ENCODE measurements at regions not wholly inside any gene's neighbourhood (a gene's known extent, or its start where the extent isn't known, plus 50 kb on each side); places are given as distances from the start of the nearest gene placed in this dataset.

- H3K9me3 ChIP-seq (ENCODE audit: control insufficient read depth, low read length), result no peaks in the 10 kb centered on the region
- H3K4me1 ChIP-seq, result no peaks in the 10 kb centered on the region
- no peak overlapping the region for H3K4me3 ChIP-seq (ENCODE audit: low read depth, low read length)
- H3K27ac ChIP-seq, result no peak overlapping the region
- H2AFZ ChIP-seq, result no peak overlapping the region
- no peak for TF ChIP-seq CTCF (IDR thresholded peaks at IDR 0.05)
- no peak overlapping the region for H3K9ac ChIP-seq
- no peaks in the 10 kb centered on the region for H3K27me3 ChIP-seq (ENCODE audit: control insufficient read depth, insufficient read depth, low read length)
- H3K79me2 ChIP-seq, result no peaks in the 10 kb centered on the region
- H3K4me2 ChIP-seq (ENCODE audit: low read length), result no peak overlapping the region
- no peaks in the 10 kb centered on the region for H3K36me3 ChIP-seq (ENCODE audit: control insufficient read depth, insufficient read depth, low read length)
Measured at GRCh38 chr1:48092401-48092800, 95.2 kb upstream of the TRABD2B start.

GRCh38 chr1:48089356-48089891 is 92.2 kb upstream of the TRABD2B start:
- H3K4me1 ChIP-seq, result no peaks in the 10 kb centered on the region
- H2AFZ ChIP-seq, result no peak overlapping the region
- H3K27me3 ChIP-seq (ENCODE audit: control insufficient read depth, insufficient read depth, low read length), result no peaks in the 10 kb centered on the region
- H3K9ac ChIP-seq, result no peak overlapping the region
- H3K4me2 ChIP-seq (ENCODE audit: low read length), result no peak overlapping the region
- H3K36me3 ChIP-seq (ENCODE audit: control insufficient read depth, insufficient read depth, low read length), result no peaks in the 10 kb centered on the region
- TF ChIP-seq CTCF (IDR thresholded peaks at IDR 0.05), result no peak
- H3K4me3 ChIP-seq (ENCODE audit: low read depth, low read length), result no peak overlapping the region
- H3K79me2 ChIP-seq, result no peaks in the 10 kb centered on the region
- no peak overlapping the region for H3K27ac ChIP-seq
- H3K9me3 ChIP-seq (ENCODE audit: control insufficient read depth, low read length), result no peaks in the 10 kb centered on the region

GRCh38 chr1:48084826-48085225 is 87.6 kb upstream of the TRABD2B start:
- no peak overlapping the region for H3K4me2 ChIP-seq (ENCODE audit: low read length)
- H3K4me3 ChIP-seq (ENCODE audit: low read depth, low read length), result no peak overlapping the region
- H2AFZ ChIP-seq, result no peak overlapping the region
- no peaks in the 10 kb centered on the region for H3K4me1 ChIP-seq
- H3K9ac ChIP-seq, result no peak overlapping the region
- no peaks in the 10 kb centered on the region for H3K9me3 ChIP-seq (ENCODE audit: control insufficient read depth, low read length)
- H3K79me2 ChIP-seq, result no peaks in the 10 kb centered on the region
- H3K36me3 ChIP-seq (ENCODE audit: control insufficient read depth, insufficient read depth, low read length), result no peaks in the 10 kb centered on the region
- no peak overlapping the region for H3K27ac ChIP-seq
- no peak for TF ChIP-seq CTCF (IDR thresholded peaks at IDR 0.05)
- no peaks in the 10 kb centered on the region for H3K27me3 ChIP-seq (ENCODE audit: control insufficient read depth, insufficient read depth, low read length)

- TF ChIP-seq CTCF (IDR thresholded peaks at IDR 0.05), result no peak
- H3K36me3 ChIP-seq (ENCODE audit: control insufficient read depth, insufficient read depth, low read length), result no peaks in the 10 kb centered on the region
- no peak overlapping the region for H3K4me2 ChIP-seq (ENCODE audit: low read length)
- H3K27ac ChIP-seq, result no peak overlapping the region
- no peaks in the 10 kb centered on the region for H3K27me3 ChIP-seq (ENCODE audit: control insufficient read depth, insufficient read depth, low read length)
- H3K4me3 ChIP-seq (ENCODE audit: low read depth, low read length), result no peak overlapping the region
- no peaks in the 10 kb centered on the region for H3K79me2 ChIP-seq
- no peak overlapping the region for H2AFZ ChIP-seq
- H3K9ac ChIP-seq, result no peak overlapping the region
- no peaks in the 10 kb centered on the region for H3K9me3 ChIP-seq (ENCODE audit: control insufficient read depth, low read length)
- no peaks in the 10 kb centered on the region for H3K4me1 ChIP-seq
Measured at GRCh38 chr1:48082271-48082962, 85.2 kb upstream of the TRABD2B start.
